ENCODE measurements at regions not wholly inside any gene's neighbourhood (a gene's known extent, or its start where the extent isn't known, plus 50 kb on each side); places are given as distances from the start of the nearest gene placed in this dataset.

DNA sequence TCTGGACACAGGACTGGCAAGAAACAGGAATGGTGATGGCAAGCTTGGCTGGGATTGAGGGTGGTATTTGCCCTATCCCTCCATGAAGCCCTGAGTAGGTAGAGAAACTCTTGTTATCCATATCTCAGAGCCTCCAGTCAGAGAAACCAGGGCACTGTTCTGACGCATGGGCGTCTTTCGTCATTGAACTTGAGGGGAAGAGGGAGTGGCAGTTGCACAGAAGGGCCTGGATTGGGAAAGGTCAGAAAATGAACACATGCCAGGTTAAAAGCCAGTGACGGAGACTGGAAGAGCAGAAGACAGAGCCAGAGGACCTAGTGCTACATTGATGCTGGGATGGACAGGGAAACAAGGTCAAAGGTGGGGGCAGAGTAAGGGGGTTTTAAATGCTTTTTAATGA is 516.7 kb downstream of the PLPP3 start:
- no peak for DNase-seq

DNA sequence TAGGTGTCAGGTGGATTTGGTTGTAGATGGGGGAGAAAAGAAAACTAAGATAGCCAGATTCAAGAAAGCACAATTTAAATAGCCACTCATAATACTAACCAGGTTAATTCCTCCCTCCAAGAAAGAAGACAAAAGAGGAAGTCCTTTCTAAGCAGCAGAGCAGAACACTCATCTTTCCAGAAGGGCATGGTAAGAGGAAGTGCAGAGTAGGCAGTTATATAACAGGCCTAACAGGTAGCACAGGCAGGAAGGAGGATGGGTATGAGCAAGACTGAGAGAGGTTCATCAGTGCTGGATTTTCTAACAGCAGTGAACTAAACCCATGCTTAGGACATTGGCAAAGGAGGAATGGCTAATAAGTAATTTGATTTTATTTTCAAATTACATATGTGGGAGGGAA is 517.5 kb downstream of the PLPP3 start:
- DNase-seq: no peak

- DNase-seq: no peak
Measured at GRCh38 chr1:56060906-56061305, 518.5 kb downstream of the PLPP3 start.

- no peak for DNase-seq
Measured at GRCh38 chr1:56057466-56058405, 521.6 kb downstream of the PLPP3 start.

DNA sequence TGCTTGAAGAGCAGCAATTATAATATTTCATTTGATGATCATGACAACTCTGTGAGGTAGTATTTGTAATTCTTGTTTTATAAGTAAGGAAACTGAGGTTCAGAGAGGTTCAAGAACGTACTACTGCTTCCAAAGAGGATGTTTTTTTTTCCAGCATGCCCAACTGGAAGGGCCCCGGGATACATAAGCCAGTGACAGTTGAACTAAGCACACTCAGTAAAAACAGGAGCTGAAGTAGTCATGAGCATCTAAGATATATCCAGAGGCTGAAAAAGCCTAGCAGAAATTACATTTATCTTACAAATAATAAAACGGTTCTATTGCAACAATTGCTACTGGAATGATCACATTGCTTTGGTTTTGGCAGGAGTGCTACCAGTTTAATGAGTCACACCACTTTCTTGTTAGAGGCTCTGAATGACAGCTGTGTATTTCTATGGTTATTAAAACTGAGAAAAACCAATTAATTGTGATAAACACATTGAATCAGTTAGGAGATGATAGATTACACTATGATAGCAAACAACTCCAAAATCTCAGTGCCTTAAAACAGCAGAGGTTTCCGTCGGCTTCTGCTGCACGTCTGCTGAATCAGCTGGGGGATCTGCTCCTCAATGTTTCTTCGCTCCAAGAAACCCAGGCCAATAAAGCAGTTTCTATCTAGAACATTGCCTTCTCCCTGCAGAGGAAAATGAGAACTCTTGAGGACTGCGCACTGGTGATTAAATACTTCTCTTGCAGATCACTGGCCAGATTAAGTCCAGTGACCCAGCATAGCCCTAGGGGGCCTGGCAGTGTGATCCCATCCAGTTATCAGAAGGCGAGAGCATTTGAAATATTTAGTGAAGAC is 522.7 kb downstream of the PLPP3 start:
- DNase-seq: no peak

DNA sequence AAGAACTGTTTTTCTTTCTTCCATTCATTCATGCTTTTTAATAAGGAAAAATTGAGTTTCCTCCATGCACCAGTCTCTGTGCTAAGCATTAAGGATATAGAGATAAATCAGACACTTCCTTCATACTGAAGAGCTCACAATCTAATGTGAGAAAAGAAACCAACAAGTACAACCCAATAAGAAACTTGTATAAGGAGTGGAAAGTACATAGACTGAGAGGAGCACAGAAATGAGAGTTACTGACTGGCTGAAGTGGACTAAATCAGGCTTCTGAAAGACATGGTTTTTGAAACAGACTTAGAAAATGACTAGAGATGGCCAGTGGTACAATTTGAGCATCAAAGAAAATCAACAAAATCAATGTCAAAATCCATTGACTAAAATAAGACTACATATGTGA is 524.4 kb downstream of the PLPP3 start:
- no peak for DNase-seq

DNA sequence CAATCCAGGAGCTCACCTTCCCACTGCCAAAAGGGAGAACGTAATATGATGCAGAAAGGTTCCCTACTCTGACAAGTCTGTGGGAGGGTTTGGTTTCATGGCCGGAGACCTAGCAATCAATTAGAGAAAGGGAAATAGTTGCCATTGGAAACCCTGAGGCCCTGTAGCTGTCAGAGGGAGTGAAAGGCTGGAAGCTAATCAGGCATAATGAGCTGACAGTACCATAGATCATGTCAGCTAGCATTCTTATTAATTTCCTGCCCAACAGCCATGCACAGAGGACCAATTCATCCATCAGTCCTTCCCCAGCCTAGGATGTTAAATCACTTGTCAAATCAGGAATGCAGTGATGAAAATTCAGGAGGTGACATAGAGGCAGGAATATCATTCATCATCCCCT is 527.3 kb downstream of the PLPP3 start:
- no peak for DNase-seq

DNA sequence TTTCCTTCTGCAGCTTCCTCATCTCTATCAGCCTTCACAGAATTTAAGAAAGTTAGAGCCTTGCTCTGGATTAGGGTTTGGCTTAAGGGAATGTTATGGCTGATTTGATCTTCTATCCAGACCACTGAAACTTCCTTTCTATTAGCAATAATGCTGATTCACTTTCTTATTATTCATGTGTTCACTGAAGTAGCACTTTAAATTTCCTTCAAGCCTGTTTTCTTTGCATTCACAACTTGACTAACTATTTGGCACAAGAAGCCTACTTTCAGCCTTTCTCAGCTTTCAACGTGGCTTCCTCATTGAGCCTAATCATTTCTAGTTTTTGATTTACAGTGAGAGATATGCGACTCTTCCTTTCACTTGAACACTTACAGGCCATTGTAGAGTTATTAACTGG is 528.5 kb downstream of the PLPP3 start:
- DNase-seq: no peak

GRCh38 chr1:56045477-56045876 is 533.9 kb downstream of the PLPP3 start:
- no peak for DNase-seq

- DNase-seq: no peak
Measured at GRCh38 chr1:56045062-56045461, 534.3 kb downstream of the PLPP3 start.

DNA sequence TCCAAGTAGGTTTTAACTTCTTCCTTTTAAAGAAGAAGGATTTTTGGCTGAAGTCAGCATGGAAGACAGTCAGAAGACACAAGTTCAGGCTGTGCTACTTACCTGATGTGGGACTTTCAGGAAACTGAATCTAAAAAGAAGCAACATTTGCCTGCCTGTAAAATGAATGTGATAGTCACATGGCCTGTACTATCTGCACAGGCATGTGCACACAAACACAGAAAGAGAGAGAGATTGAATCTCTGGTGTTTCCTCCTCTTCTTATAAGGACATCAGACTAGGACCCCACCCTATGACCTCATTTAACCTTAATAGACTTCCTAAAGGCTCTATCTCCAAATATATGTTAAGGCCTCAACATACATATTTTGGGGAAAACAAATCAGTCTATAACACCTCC is 542.9 kb downstream of the PLPP3 start:
- DNase-seq: no peak

GRCh38 chr1:56034847-56035481 is 544.4 kb downstream of the PLPP3 start:
- no peak for DNase-seq

DNA sequence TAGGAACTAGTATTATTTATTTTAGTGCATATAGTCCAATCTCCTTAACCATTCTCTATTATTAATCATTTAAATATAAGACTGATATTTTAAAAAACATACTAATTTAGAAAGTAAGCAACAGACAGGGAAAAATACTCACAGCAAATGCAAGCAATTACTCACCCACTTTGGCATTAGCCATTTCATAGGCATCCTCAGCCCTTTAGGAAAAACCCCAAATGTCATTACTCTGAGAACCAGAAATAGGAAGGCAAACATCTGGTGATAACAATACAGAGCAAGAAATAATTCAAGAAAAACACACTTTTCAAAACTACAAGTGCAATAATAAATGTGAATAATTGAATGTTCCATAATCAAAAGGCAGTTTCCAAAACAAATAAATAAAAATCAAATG is 545.1 kb downstream of the PLPP3 start:
- no peak for DNase-seq

DNA sequence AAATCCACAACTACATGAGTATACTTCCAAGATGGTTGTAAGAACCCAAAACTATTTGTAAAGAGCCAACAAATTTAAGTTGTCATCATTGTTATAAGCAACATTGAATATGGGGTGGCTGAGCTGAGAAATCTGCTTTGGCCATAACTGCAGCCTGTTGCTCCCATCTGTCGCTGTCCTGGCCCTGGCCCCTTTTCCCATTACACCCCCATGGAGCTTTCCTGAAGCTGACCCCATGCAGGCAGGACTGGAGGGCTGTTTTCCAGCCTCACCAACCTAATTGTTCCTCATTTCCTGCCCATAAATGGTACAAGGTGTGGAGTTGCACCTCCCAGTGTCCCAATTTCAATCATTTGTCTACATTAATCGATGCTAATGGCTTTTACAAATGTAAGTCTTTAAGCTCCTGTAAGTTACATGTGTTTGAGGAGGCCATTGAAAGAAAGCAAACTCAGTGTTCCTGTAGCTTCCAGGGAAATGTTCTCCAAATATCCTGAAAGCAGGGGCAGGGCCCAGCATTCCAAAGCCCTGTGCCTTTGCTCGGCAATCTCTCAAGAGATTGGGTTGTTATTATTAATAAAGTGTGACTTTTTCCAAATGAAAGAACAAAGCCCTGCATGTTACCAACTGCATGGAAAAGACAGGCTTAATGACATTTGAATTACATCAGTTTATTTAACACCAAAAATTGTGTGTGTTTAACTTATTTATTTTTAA is 545.9 kb downstream of the PLPP3 start:
- no peak for DNase-seq

DNA sequence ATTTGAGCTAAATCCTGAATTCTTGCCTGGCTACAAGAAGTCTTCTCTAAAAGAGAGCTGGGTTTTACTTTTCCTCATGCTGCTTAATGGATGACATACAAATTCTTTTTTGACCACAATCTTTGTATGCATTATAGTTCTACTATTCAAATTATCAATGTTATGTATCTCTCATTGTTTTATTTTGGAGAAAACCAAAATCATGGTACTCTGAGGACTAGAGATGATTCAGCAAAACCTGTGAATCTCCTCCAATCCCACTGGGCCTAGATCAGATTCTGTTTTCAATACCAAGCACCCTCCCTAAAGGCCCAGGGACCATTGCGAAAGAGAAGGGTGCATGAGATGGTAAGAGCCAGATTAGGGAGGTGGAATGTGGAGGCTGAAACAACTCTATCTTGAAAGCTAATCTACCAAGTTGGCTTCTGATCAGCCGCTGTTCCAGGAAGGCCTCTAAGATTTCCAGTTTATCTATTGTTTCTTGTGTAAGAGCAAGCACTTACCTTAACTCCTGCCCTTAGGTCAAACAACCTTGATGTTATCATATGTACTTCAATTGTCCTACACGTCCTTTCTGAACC is 547.2 kb downstream of the PLPP3 start:
- DNase-seq: no peak

- DNase-seq: no peak
Measured at GRCh38 chr1:56031001-56031400, 548.4 kb downstream of the PLPP3 start.

- no peak for DNase-seq
Measured at GRCh38 chr1:56029319-56030003, 549.9 kb downstream of the PLPP3 start.

DNA sequence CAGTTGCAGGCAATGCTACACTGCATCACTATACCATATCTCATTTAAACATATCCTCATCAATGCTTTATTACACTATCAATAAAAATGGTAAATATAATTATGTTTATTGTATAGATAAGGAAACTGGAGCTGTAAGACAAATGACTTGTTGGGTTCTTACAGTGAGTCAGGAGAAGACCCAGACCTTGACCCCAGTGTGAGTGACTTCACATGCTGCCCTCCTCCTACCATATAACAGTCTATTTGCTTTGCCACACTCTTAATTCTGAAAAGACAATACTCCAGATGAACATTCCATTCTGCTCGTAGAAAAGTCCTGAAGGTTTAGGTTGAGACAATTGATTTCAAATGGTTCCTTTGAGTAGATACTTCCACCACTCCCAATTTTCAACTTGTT is 550.5 kb downstream of the PLPP3 start:
- no peak for DNase-seq

DNA sequence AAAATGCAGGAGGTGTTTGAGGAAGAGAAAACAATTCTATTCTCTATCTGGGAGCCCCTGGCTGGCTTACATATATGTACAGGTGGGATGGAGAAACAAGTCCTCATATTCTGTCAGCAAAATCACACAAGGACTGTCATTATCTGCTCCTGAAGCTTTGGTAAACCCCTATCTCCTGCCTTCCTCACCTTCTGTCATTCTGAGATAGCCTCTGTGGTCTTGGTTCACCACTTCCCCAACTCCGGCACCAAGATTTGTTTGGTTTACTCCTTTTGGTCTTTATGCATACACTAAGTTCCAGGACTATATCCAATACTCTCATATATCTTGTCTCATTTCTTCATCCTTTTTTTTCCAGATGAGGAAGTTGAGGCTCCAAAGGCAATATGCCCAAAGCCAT is 551.1 kb downstream of the PLPP3 start:
- no peak for DNase-seq

- no peak for DNase-seq
Measured at GRCh38 chr1:56025942-56026341, 553.4 kb downstream of the PLPP3 start.

GRCh38 chr1:56024155-56024554 is 555.2 kb downstream of the PLPP3 start:
- no peak for DNase-seq

- DNase-seq: no peak
Measured at GRCh38 chr1:56019922-56020321, 559.4 kb downstream of the PLPP3 start.
